IgD-negative memory B cell (primary cell): ENCODE measurements at regions not wholly inside any gene's neighbourhood (a gene's known extent, or its start where the extent isn't known, plus 50 kb on each side); places are given as distances from the start of the nearest gene placed in this dataset.

Source experiments
- H3K27ac Mint-ChIP-seq, 3 donors: one replicate each; pipeline ENCODE4 v1.8.0; 2020 to 2022; ENCODE audit warnings: mild to moderate bottlenecking in 3 of 3, mixed read lengths in 3 of 3, moderate library complexity in 1 of 3
- H3K27me3 Mint-ChIP-seq: one replicate; pipeline ENCODE4 v1.8.0; 2021; ENCODE audit warnings: mixed read lengths
- H3K36me3 Mint-ChIP-seq: one replicate; pipeline ENCODE4 v1.8.0; 2020; ENCODE audit warnings: mild to moderate bottlenecking, mixed read lengths
- H3K4me1 Mint-ChIP-seq, 3 donors: one replicate each; pipeline ENCODE4 v1.8.0; 2020 to 2022; ENCODE audit warnings: mixed read lengths in 3 of 3, mild to moderate bottlenecking in 1 of 3
- H3K4me3 Mint-ChIP-seq, 4 donors: one replicate each; pipeline ENCODE4 v1.8.0; 2020 to 2022; ENCODE audit warnings: mild to moderate bottlenecking in 4 of 4, mixed read lengths in 4 of 4, moderate library complexity in 3 of 4
- H3K9me3 Mint-ChIP-seq, 3 donors: one replicate each; pipeline ENCODE4 v1.8.0; 2020 to 2021; ENCODE audit warnings: mixed read lengths in 3 of 3, mild to moderate bottlenecking in 1 of 3

DNA sequence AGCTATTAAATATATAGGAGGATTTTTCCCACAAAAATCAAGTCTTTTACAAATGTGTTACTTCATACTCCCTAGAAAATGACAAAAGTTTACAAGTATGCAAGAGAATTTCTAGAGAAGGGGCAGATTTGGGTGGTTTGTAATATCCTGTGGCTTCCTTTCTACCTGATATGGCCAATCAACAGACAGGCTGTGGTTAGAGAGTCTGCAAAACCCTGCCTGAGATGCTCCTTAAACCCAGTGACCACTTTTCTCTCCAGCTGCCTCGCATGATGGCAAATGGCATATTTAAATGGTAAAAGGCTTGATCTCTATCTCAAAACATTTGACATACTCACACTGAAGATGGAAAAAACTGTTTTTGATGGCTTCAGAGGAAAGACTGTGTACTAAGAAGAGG, 550.1 kb upstream of the ZNF462 start:
- no peak overlapping the region for H3K4me3 Mint-ChIP-seq
- no peaks in the 10 kb centered on the region for H3K4me1 Mint-ChIP-seq
- peaks cover 0 to 1% (median 0%) of the 10 kb centered on the region in 3 donors for H3K9me3 Mint-ChIP-seq
- H3K27me3 Mint-ChIP-seq: no peaks in the 10 kb centered on the region
- no peak overlapping the region for H3K27ac Mint-ChIP-seq
- no peaks in the 10 kb centered on the region for H3K36me3 Mint-ChIP-seq

GRCh38 chr9:106314476-106314875, 548.5 kb upstream of the ZNF462 start:
- Mint-ChIP-seq H3K36me3 (no peaks in the 10 kb centered on the region), H3K9me3 (peaks cover 1 to 3% (median 1%) of the 10 kb centered on the region in 3 donors), H3K27me3 (no peaks in the 10 kb centered on the region), H3K27ac (peak overlapping the region in 1 of 3 donors; percentile 12), H3K4me3 (no peak overlapping the region), H3K4me1 (no peaks in the 10 kb centered on the region)

DNA sequence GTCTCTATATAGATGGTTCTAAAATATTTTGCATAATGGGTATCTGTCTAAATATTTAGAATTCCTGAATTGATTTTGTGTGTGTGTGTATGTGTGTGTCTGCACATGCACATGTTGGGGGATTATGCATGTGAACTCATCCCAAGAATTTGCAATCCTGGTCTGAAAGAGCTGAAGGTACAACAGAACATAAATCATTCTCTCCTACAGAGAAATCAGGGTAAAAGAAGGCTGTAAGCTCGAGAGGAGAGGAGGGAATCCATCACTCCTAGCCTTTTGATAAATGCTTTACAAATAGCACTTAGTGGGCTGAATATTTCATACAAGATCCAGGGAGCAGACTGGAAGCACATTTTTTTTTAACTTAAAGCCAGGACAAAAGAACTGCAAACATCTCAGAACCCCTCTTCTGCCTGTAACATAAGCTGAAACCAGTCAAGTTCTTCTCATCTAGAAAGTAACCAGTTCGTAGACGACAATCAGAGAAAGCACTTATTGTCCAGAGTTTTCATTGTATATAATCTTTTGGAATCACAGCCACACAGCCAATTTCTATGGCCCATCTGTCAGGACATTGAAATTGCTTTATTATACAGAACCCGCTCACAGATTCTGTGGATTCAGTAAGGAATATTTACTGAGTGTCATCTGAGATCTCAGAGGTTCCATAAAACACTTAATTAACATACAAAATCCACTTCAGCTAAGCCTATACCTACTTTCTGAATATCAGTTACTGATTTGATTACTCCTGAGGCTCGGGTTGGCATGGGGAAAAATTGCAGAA, 541.4 kb upstream of the ZNF462 start:
- no peak overlapping the region for H3K27ac Mint-ChIP-seq
- H3K36me3 Mint-ChIP-seq: no peaks in the 10 kb centered on the region
- peak overlapping the region in 1 of 4 donors; percentile 25 for H3K4me3 Mint-ChIP-seq
- no peaks in the 10 kb centered on the region for H3K4me1 Mint-ChIP-seq
- H3K9me3 Mint-ChIP-seq: peaks cover 1 to 3% (median 2%) of the 10 kb centered on the region in 3 donors
- no peaks in the 10 kb centered on the region for H3K27me3 Mint-ChIP-seq

- Mint-ChIP-seq H3K9me3 (peaks cover 1 to 3% (median 2%) of the 10 kb centered on the region in 3 donors), H3K4me3 (no peak overlapping the region), H3K36me3 (no peaks in the 10 kb centered on the region), H3K27ac (no peak overlapping the region), H3K27me3 (no peaks in the 10 kb centered on the region), H3K4me1 (no peaks in the 10 kb centered on the region)
Measured at GRCh38 chr9:106322706-106323245, 540.2 kb upstream of the ZNF462 start.

GRCh38 chr9:106324053-106324585, 538.8 kb upstream of the ZNF462 start:
- Mint-ChIP-seq H3K4me1 (no peaks in the 10 kb centered on the region), H3K36me3 (no peaks in the 10 kb centered on the region), H3K27me3 (no peaks in the 10 kb centered on the region), H3K27ac (no peak overlapping the region), H3K9me3 (peaks cover 1 to 3% (median 2%) of the 10 kb centered on the region in 3 donors), H3K4me3 (no peak overlapping the region)

DNA sequence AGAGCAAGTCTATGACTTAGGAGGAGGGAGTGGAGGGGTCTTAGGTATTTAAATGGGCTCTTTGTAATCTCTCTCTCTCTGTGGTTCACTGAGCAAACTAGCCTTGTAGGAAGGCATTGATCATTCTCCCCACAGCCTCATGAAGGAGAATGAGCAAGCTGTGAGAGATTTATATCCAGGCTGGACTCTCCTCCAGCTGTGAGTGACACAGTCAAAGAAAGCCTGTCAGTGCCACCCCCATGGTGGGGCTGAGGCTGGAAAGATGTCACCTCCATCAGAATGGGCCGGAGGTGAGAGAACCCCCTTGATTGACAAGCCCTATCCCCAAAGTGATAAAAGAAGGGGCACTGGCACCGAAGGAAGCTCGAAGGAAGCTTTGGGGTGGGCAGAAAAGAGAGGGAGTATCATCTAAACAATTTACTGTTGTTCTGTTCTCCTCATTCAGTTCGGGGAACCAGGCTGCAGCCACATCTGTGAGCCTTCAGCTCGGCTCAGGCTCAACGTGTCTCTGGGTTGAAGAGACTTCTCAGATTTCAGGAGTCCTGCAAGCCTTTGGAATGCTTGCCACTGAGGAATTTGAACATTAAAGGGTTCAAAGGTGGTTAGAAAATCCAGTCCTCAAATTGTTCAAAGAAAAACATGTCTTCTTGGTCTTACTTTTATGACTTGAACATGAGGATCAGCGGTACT, 538.2 kb upstream of the ZNF462 start:
- no peak overlapping the region for H3K27ac Mint-ChIP-seq
- H3K4me1 Mint-ChIP-seq: no peaks in the 10 kb centered on the region
- no peaks in the 10 kb centered on the region for H3K27me3 Mint-ChIP-seq
- no peaks in the 10 kb centered on the region for H3K36me3 Mint-ChIP-seq
- no peak overlapping the region for H3K4me3 Mint-ChIP-seq
- H3K9me3 Mint-ChIP-seq: peaks cover 0 to 2% (median 0%) of the 10 kb centered on the region in 3 donors

GRCh38 chr9:106326493-106326892, 536.5 kb upstream of the ZNF462 start:
- H3K27me3 Mint-ChIP-seq: no peaks in the 10 kb centered on the region

GRCh38 chr9:106333481-106333880, 529.5 kb upstream of the ZNF462 start:
- no peak overlapping the region for H3K4me3 Mint-ChIP-seq
- H3K27ac Mint-ChIP-seq: no peak overlapping the region
- peaks cover 0 to 2% (median 0%) of the 10 kb centered on the region in 3 donors for H3K9me3 Mint-ChIP-seq
- no peaks in the 10 kb centered on the region for H3K36me3 Mint-ChIP-seq
- no peaks in the 10 kb centered on the region for H3K27me3 Mint-ChIP-seq
- no peaks in the 10 kb centered on the region for H3K4me1 Mint-ChIP-seq

More at GRCh38 chr9:106326493-106326892, 536.5 kb upstream of the ZNF462 start:
- Mint-ChIP-seq H3K27ac (no peak overlapping the region), H3K4me1 (no peaks in the 10 kb centered on the region), H3K9me3 (peaks cover 0 to 2% (median 0%) of the 10 kb centered on the region in 3 donors), H3K4me3 (no peak overlapping the region), H3K36me3 (no peaks in the 10 kb centered on the region)

GRCh38 chr9:106334081-106334480, 528.9 kb upstream of the ZNF462 start:
- no peak overlapping the region for H3K4me3 Mint-ChIP-seq
- no peaks in the 10 kb centered on the region for H3K36me3 Mint-ChIP-seq
- H3K4me1 Mint-ChIP-seq: no peaks in the 10 kb centered on the region
- no peaks in the 10 kb centered on the region for H3K27me3 Mint-ChIP-seq
- no peak overlapping the region for H3K27ac Mint-ChIP-seq
- H3K9me3 Mint-ChIP-seq: peaks cover 0 to 2% (median 0%) of the 10 kb centered on the region in 3 donors

- H3K4me3 Mint-ChIP-seq: no peak overlapping the region
- no peak overlapping the region for H3K27ac Mint-ChIP-seq
- no peaks in the 10 kb centered on the region for H3K36me3 Mint-ChIP-seq
- H3K9me3 Mint-ChIP-seq: peaks cover 0 to 5% (median 0%) of the 10 kb centered on the region in 3 donors
- H3K27me3 Mint-ChIP-seq: no peaks in the 10 kb centered on the region
- H3K4me1 Mint-ChIP-seq: no peaks in the 10 kb centered on the region
Measured at GRCh38 chr9:106339882-106340281, 523.1 kb upstream of the ZNF462 start.

GRCh38 chr9:106350777-106351176, 512.2 kb upstream of the ZNF462 start:
- Mint-ChIP-seq H3K4me1 (no peaks in the 10 kb centered on the region), H3K27me3 (no peaks in the 10 kb centered on the region), H3K9me3 (peaks cover 0 to 5% (median 4%) of the 10 kb centered on the region in 3 donors), H3K36me3 (no peaks in the 10 kb centered on the region), H3K27ac (no peak overlapping the region), H3K4me3 (no peak overlapping the region)

GRCh38 chr9:106356924-106357323, 506.0 kb upstream of the ZNF462 start:
- Mint-ChIP-seq H3K27ac (no peak overlapping the region), H3K4me1 (no peaks in the 10 kb centered on the region), H3K4me3 (no peak overlapping the region), H3K36me3 (no peaks in the 10 kb centered on the region), H3K27me3 (no peaks in the 10 kb centered on the region), H3K9me3 (peaks cover 6 to 22% (median 6%) of the 10 kb centered on the region in 3 donors)

GRCh38 chr9:106358331-106358730, 504.6 kb upstream of the ZNF462 start:
- no peaks in the 10 kb centered on the region for H3K4me1 Mint-ChIP-seq
- H3K27me3 Mint-ChIP-seq: no peaks in the 10 kb centered on the region
- H3K27ac Mint-ChIP-seq: no peak overlapping the region
- no peaks in the 10 kb centered on the region for H3K36me3 Mint-ChIP-seq
- peaks cover 6 to 22% (median 6%) of the 10 kb centered on the region in 3 donors for H3K9me3 Mint-ChIP-seq
- no peak overlapping the region for H3K4me3 Mint-ChIP-seq

- Mint-ChIP-seq H3K27me3 (no peaks in the 10 kb centered on the region), H3K9me3 (peaks cover under 1 to 14% (median 4%) of the 10 kb centered on the region in 3 donors), H3K27ac (no peak overlapping the region), H3K36me3 (no peaks in the 10 kb centered on the region), H3K4me1 (no peaks in the 10 kb centered on the region), H3K4me3 (no peak overlapping the region)
Measured at GRCh38 chr9:106376689-106377088, 486.3 kb upstream of the ZNF462 start.

- Mint-ChIP-seq H3K9me3 (peaks cover 0 to 6% (median 4%) of the 10 kb centered on the region in 3 donors), H3K27me3 (no peaks in the 10 kb centered on the region), H3K27ac (no peak overlapping the region), H3K4me1 (no peaks in the 10 kb centered on the region), H3K4me3 (no peak overlapping the region), H3K36me3 (no peaks in the 10 kb centered on the region)
Measured at GRCh38 chr9:106383072-106383471, 479.9 kb upstream of the ZNF462 start.
